HG03442 (cell line): ENCODE measurements at regions not wholly inside any gene's neighbourhood (a gene's known extent, or its start where the extent isn't known, plus 50 kb on each side); places are given as distances from the start of the nearest gene placed in this dataset.
"Not testable (repeated sequence)": the region's sequence is repeated elsewhere in the genome, so short reads cannot be mapped to it uniquely, and the experiment has no call there.

ENCODE experiments used
- ATAC-seq: cut with Tn5 transposase; IDR thresholded peaks from one replicate; pipeline ENCODE4 v1.9.1; 2021; ENCODE audit warnings: mild to moderate bottlenecking, moderate library complexity; ENCODE audit not compliant: unreplicated experiment

- ATAC-seq: no peak
Measured at GRCh38 chr11:8772571-8773519, 90.3 kb downstream of the RPL27A start.

- no peak for ATAC-seq
Measured at GRCh38 chr11:8773916-8774539, 91.4 kb downstream of the RPL27A start.

- not testable (repeated sequence) for ATAC-seq
Measured at GRCh38 chr11:8774916-8775315, 92.3 kb downstream of the RPL27A start.

GRCh38 chr11:8775332-8775731, 92.7 kb downstream of the RPL27A start:
- ATAC-seq: no peak

GRCh38 chr11:8775734-8776133, 93.1 kb downstream of the RPL27A start:
- ATAC-seq: no peak

GRCh38 chr11:8776209-8776608, 93.6 kb downstream of the RPL27A start:
- no peak for ATAC-seq

- peak; percentile 52 for ATAC-seq
Measured at GRCh38 chr11:8777907-8778767, 95.5 kb downstream of the RPL27A start.

- no peak for ATAC-seq
Measured at GRCh38 chr11:8779107-8779506, 96.5 kb downstream of the RPL27A start.

- no peak for ATAC-seq
Measured at GRCh38 chr11:8779732-8780131, 97.1 kb downstream of the RPL27A start.

- no peak for ATAC-seq
Measured at GRCh38 chr11:8784954-8785353, 102.4 kb downstream of the RPL27A start.

- no peak for ATAC-seq
Measured at GRCh38 chr11:8785457-8785856, 102.9 kb downstream of the RPL27A start.

GRCh38 chr11:8785998-8786397, 103.4 kb downstream of the RPL27A start:
- no peak for ATAC-seq

GRCh38 chr11:8786933-8787332, 104.3 kb downstream of the RPL27A start:
- no peak for ATAC-seq

- no peak for ATAC-seq
Measured at GRCh38 chr11:8787372-8787771, 104.8 kb downstream of the RPL27A start.

GRCh38 chr11:8788616-8789015, 106.0 kb downstream of the RPL27A start:
- no peak for ATAC-seq

GRCh38 chr11:8789864-8790263, 107.3 kb downstream of the RPL27A start:
- no peak for ATAC-seq

GRCh38 chr11:8790968-8791367, 108.4 kb downstream of the RPL27A start:
- ATAC-seq: no peak

GRCh38 chr11:8792710-8793109, 110.1 kb downstream of the RPL27A start:
- no peak for ATAC-seq

- ATAC-seq: no peak
Measured at GRCh38 chr11:8793114-8793777, 110.7 kb downstream of the RPL27A start.

- ATAC-seq: no peak
Measured at GRCh38 chr11:8794126-8794525, 111.5 kb downstream of the RPL27A start.

- ATAC-seq: no peak
Measured at GRCh38 chr11:8794677-8795103, 112.1 kb downstream of the RPL27A start.
